PC-3 (cell line): ENCODE measurements at regions not wholly inside any gene's neighbourhood (a gene's known extent, or its start where the extent isn't known, plus 50 kb on each side); places are given as distances from the start of the nearest gene placed in this dataset.

Source experiments
- ATAC-seq: fragments of 200-7000 bp; cut with Tn5 transposase; 2 replicates; pipeline ENCODE4 v1.9.1; 2020; ENCODE audit warnings: mild to moderate bottlenecking, moderate library complexity
- BruUV-seq: library from RNA; stranded (reverse); fragments of 400-500 nt; replicated peaks from 2 replicates; lab custom pipeline; 2021; lab: Mats Ljungman, UMichigan
- CTCF ChIA-PET: fragments of 300-600 bp; sonication (Branson Sonifier 250); formaldehyde crosslinking; loops from one replicate; lab custom pipeline; 2022; ENCODE audit warnings: antibody characterized with exemption; lab: Charles Lee
- POLR2A ChIA-PET: fragments of 300-600 bp; sonication (Branson Sonifier 250); formaldehyde crosslinking; loops from one replicate; lab custom pipeline; 2022; ENCODE audit warnings: antibody characterized with exemption; ENCODE audit not compliant: unreplicated experiment; lab: Charles Lee
- DNase-seq: peaks from one replicate; pipeline ENCODE4 v3.0.0-alpha.2; 2015
- H2AFZ ChIP-seq: fragments of 300-600 bp; sonication (generic); 2 replicates; pipeline ENCODE4 v1.6.0; 2016; ENCODE audit warnings: antibody characterized with exemption, low read length
- H3F3A ChIP-seq: fragments of 300-600 bp; sonication (generic); one replicate; pipeline ENCODE4 v1.6.0; 2017; ENCODE audit warnings: antibody characterized with exemption, low read length, control low read depth, mild to moderate bottlenecking; ENCODE audit not compliant: unreplicated experiment
- H3K27ac ChIP-seq: fragments of 300-600 bp; sonication (generic); 2 replicates; pipeline ENCODE4 v1.5.1; 2016; ENCODE audit warnings: mild to moderate bottlenecking, low read length
- H3K27me3 ChIP-seq: fragments of 300-600 bp; sonication (generic); 2 replicates; pipeline ENCODE4 v1.6.1; 2016; ENCODE audit warnings: low read length, mixed read lengths
- H3K36me3 ChIP-seq: fragments of 300-600 bp; sonication (generic); 2 replicates; pipeline ENCODE4 v1.6.1; 2016; ENCODE audit warnings: low read depth, mixed run types, low read length, mixed read lengths
- H3K4me1 ChIP-seq: fragments of 300-600 bp; sonication (generic); 2 replicates; pipeline ENCODE4 v1.5.1; 2016; ENCODE audit warnings: low read length; ENCODE audit not compliant: insufficient read depth
- H3K4me2 ChIP-seq: fragments of 300-600 bp; sonication (generic); 2 replicates; pipeline ENCODE4 v1.6.0; 2016; ENCODE audit warnings: low read length
- H3K4me3 ChIP-seq: fragments of 300-600 bp; sonication (generic); 2 replicates; pipeline ENCODE4 v1.5.1; 2016; ENCODE audit warnings: mild to moderate bottlenecking, low read length, mixed read lengths
- H3K79me2 ChIP-seq: fragments of 300-600 bp; sonication (generic); 2 replicates; pipeline ENCODE4 v1.6.1; 2017; ENCODE audit warnings: low read length, mixed read lengths
- H3K9ac ChIP-seq: fragments of 300-600 bp; sonication (generic); 2 replicates; pipeline ENCODE4 v1.6.0; 2016; ENCODE audit warnings: mild to moderate bottlenecking, low read length
- H3K9me2 ChIP-seq: fragments of 300-600 bp; sonication (generic); replicated peaks from 2 replicates; pipeline ENCODE4 v1.6.1; 2016; ENCODE audit warnings: mixed run types, low read length, mixed read lengths
- H3K9me3 ChIP-seq: fragments of 300-600 bp; sonication (generic); 2 replicates; pipeline ENCODE4 v1.6.1; 2016; ENCODE audit warnings: low read length, mixed read lengths
- H4K20me1 ChIP-seq: fragments of 300-600 bp; sonication (generic); 2 replicates; pipeline ENCODE4 v1.6.1; 2016; ENCODE audit warnings: low read length, mixed read lengths
- CTCF ChIP-seq: fragments of 300-600 bp; sonication (generic); conservative IDR thresholded peaks from 2 replicates; pipeline ENCODE4 v1.5.1; 2017; ENCODE audit warnings: antibody characterized with exemption, low read depth, mild to moderate bottlenecking, low read length
- EZH2 ChIP-seq: fragments of 300-600 bp; sonication (generic); IDR thresholded peaks from one replicate; pipeline ENCODE4 v1.6.1; 2017; ENCODE audit warnings: antibody characterized with exemption, mild to moderate bottlenecking, low read length; ENCODE audit not compliant: unreplicated experiment
- EZH2phosphoT487 ChIP-seq: fragments of 300-600 bp; sonication (generic); IDR thresholded peaks from 2 replicates; pipeline ENCODE4 v1.6.1; 2018; ENCODE audit warnings: mild to moderate bottlenecking, antibody characterized with exemption, low read length, borderline replicate concordance
- intact Hi-C: fragments of 100-400 bp; cut with micrococcal nuclease; formaldehyde crosslinking; loops from 2 replicates; pipeline ENCODE4 v1.9.0; 2023

GRCh38 chr12:23098517-23098916, 473.5 kb downstream of the ETNK1 start:
- POLR2A ChIA-PET: no interaction called here

GRCh38 chr12:23099104-23099503, 474.1 kb downstream of the ETNK1 start:
- Histone ChIP-seq H3K79me2 (no peaks in the 10 kb centered on the region), H3K9me2 (no peaks in the 10 kb centered on the region), H3F3A (no peaks in the 10 kb centered on the region), H3K9ac (no peak overlapping the region), H3K27ac (no peak overlapping the region), H3K27me3 (no peaks in the 10 kb centered on the region), H3K4me2 (no peak overlapping the region), H2AFZ (no peak overlapping the region), H3K36me3 (no peaks in the 10 kb centered on the region), H4K20me1 (no peaks in the 10 kb centered on the region), H3K4me1 (no peaks in the 10 kb centered on the region), H3K4me3 (no peak overlapping the region), H3K9me3 (no peaks in the 10 kb centered on the region)
- no peak for DNase-seq
- TF ChIP-seq EZH2phosphoT487: no peak
- TF ChIP-seq EZH2: no peak
- TF ChIP-seq CTCF: no peak
- ATAC-seq: no peak
- no TSS peak for BruUV-seq
- ChIA-PET POLR2A (no interaction called here), CTCF (no interaction called here)
- intact Hi-C loops: no loop called here

More at GRCh38 chr12:23098517-23098916, 473.5 kb downstream of the ETNK1 start:
- no peak overlapping the region for H3K9ac ChIP-seq
- ATAC-seq (no peak), DNase-seq (no peak)
- no peaks in the 10 kb centered on the region for H3K79me2 ChIP-seq
- no peak for TF ChIP-seq EZH2
- TF ChIP-seq CTCF: no peak
- no peak for TF ChIP-seq EZH2phosphoT487
- no peaks in the 10 kb centered on the region for H3F3A ChIP-seq
- H3K4me1 ChIP-seq: no peaks in the 10 kb centered on the region
- CTCF ChIA-PET: interaction anchor here (0.8 kb wide), 1 partner anchor 12 kb away, joined by 4 read pairs; no protein-coding TSS in a partner anchor
- H2AFZ ChIP-seq: no peak overlapping the region
- intact Hi-C loops: no loop called here
- BruUV-seq: no TSS peak
- H3K27me3 ChIP-seq: no peaks in the 10 kb centered on the region
- no peaks in the 10 kb centered on the region for H3K9me3 ChIP-seq
- no peak overlapping the region for H3K27ac ChIP-seq
- no peaks in the 10 kb centered on the region for H4K20me1 ChIP-seq
- no peak overlapping the region for H3K4me3 ChIP-seq
- no peak overlapping the region for H3K4me2 ChIP-seq
- no peaks in the 10 kb centered on the region for H3K9me2 ChIP-seq
- no peaks in the 10 kb centered on the region for H3K36me3 ChIP-seq

- ChIA-PET POLR2A (no interaction called here), CTCF (no interaction called here)
- intact Hi-C loops: no loop called here
- Histone ChIP-seq H3K4me3 (no peak overlapping the region), H4K20me1 (no peaks in the 10 kb centered on the region), H3K4me2 (no peak overlapping the region), H3K9ac (no peak overlapping the region), H3K36me3 (no peaks in the 10 kb centered on the region), H3K9me2 (no peaks in the 10 kb centered on the region), H2AFZ (no peak overlapping the region), H3K9me3 (no peaks in the 10 kb centered on the region), H3F3A (no peaks in the 10 kb centered on the region), H3K27me3 (no peaks in the 10 kb centered on the region), H3K79me2 (no peaks in the 10 kb centered on the region), H3K4me1 (no peaks in the 10 kb centered on the region), H3K27ac (no peak overlapping the region)
- no TSS peak for BruUV-seq
- DNase-seq (no peak), ATAC-seq (no peak)
- no peak for TF ChIP-seq CTCF
- TF ChIP-seq EZH2phosphoT487: no peak
These were observed 474.6 kb downstream of the ETNK1 start for GRCh38 chr12:23099604-23100003.
